GM12873 (cell line): ENCODE measurements at regions not wholly inside any gene's neighbourhood (a gene's known extent, or its start where the extent isn't known, plus 50 kb on each side); places are given as distances from the start of the nearest gene placed in this dataset.
A peak's percentile ranks its signal among the peaks of the same experiment; 100 is the strongest.

Experiments used
- CTCF ChIP-seq: IDR thresholded peaks from 2 replicates; pipeline ENCODE4 v1.5.1; 2012; ENCODE audit warnings: low read depth, mild to moderate bottlenecking, moderate library complexity, low read length, control low read depth; ENCODE audit not compliant: insufficient read depth; ENCODE audit errors: missing control alignments

GRCh38 chr7:142482891-142483658 is 225.2 kb upstream of the PRSS58 start:
- TF ChIP-seq CTCF, result peak; percentile 86

- peak; percentile 11 for TF ChIP-seq CTCF
Observed at GRCh38 chr7:142481548-142481947, 223.7 kb upstream of the PRSS58 start.

- TF ChIP-seq CTCF, result peak; percentile 78
Observed at GRCh38 chr7:142478479-142479220, 220.8 kb upstream of the PRSS58 start.

- TF ChIP-seq CTCF, result no peak
Observed at GRCh38 chr7:142477079-142477651, 219.3 kb upstream of the PRSS58 start.

GRCh38 chr7:142476077-142476476 is 218.2 kb upstream of the PRSS58 start:
- no peak for TF ChIP-seq CTCF

- no peak for TF ChIP-seq CTCF
Observed at GRCh38 chr7:142471820-142472219, 214.0 kb upstream of the PRSS58 start.

- no peak for TF ChIP-seq CTCF
Observed at GRCh38 chr7:142470544-142470830, 212.6 kb upstream of the PRSS58 start.
